Activated effector memory CD4-positive, alpha-beta T cell treated with anti-CD3 and anti-CD28 coated beads, Interleukin-2, amount 50 U/mL, for 16 hours (primary cell): ENCODE measurements at regions not wholly inside any gene's neighbourhood (a gene's known extent, or its start where the extent isn't known, plus 50 kb on each side); places are given as distances from the start of the nearest gene placed in this dataset.

Experiments used
- DNase-seq: peaks from one replicate; pipeline ENCODE4 v3.0.0-alpha.2; 2020

GRCh38 chr3:104546301-104546700, 820.4 kb upstream of the ALCAM start:
- no peak for DNase-seq

- no peak for DNase-seq
These were observed 819.7 kb upstream of the ALCAM start for GRCh38 chr3:104547031-104547430.

GRCh38 chr3:104548401-104548800, 818.3 kb upstream of the ALCAM start:
- no peak for DNase-seq

- no peak for DNase-seq
These were observed 817.5 kb upstream of the ALCAM start for GRCh38 chr3:104549099-104549714.

GRCh38 chr3:104553121-104553520, 813.6 kb upstream of the ALCAM start:
- no peak for DNase-seq

DNA sequence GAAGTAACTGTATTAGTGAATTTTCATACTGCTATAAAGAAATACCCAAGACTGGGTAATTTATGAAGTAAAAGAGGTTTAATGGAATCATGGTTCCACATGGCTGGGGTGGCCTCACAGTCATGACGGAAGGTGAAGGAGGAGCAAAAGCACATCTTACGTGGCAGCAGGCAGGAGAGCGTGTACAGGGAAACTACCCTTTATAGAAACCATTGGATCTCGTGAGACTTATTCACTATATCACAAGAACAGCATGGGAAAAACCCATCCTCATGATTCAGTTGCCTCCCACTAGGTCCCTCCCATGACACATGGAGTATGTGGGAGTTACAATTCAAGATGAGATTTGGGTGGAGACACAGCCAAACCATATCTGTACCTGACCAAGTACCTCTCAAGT, 812.3 kb upstream of the ALCAM start:
- no peak for DNase-seq

- DNase-seq: no peak
These were observed 811.0 kb upstream of the ALCAM start for GRCh38 chr3:104555728-104556127.

GRCh38 chr3:104556372-104557078, 810.2 kb upstream of the ALCAM start:
- no peak for DNase-seq

- DNase-seq: no peak
These were observed 805.4 kb upstream of the ALCAM start for GRCh38 chr3:104561324-104561723.

DNA sequence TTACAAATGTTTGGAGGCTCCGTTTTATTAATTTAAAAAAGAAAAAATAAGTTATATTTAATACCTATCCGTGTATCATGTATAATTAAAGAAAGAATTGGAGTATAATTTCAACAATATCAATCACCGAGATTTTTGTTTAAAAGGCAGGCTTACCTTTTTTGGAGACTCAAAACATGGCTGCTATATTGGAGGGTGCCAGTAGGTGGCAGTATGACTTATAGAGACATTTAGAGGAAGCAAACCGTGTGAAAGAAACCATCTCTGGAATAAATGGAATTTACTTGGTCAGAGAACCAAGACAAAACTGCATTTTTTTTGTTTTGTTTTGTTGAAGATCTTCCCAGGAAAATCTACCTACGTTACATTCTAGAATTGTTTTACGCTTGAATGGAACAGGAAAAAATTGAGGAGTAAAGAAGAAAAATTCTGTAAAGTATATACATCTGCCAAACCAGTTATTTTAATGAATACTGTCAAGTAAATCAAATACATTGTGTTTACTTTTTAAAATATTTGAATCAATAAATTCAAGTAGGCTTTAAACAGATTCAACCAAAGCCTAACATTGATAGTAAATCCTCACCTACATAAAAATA, 802.6 kb upstream of the ALCAM start:
- DNase-seq: peak; percentile 83

DNA sequence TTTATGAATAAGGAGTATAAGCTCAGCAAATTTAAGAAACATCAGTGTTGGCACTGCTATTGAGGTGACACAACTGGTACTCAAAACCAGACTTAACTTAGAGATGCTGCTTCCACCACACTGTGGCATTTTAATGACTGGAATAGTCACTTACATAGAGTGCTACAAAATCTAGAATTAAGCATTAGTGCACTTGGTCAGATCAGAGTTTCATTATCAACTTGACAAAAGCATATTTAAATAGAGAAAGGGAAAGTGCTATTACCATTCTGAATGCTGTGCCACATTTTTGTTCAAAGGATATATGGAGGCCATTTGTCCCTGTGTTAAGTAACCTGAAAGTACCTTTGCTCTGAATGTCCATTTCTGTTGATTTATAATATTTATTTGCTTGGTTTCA, 800.7 kb upstream of the ALCAM start:
- no peak for DNase-seq

DNA sequence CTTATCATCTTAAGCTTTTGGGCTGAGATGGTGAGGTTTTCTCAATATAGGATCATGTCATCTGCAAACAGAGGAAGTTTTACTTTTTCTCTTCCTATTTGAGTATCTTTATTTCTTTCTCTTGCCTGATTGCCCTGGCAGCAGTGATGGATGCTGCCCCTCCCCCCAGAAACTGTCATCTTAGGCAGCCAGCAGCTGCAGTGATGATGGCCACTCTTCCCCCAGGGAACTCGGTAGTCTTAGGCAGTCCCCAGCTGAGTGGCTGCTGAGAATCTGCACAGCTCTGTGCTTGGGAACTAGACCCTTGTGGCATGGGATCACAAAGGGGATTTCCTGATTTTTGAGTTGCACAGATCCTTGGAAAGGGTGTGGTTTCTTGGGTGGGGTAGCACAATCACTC, 791.1 kb upstream of the ALCAM start:
- no peak for DNase-seq

GRCh38 chr3:104578558-104578957, 788.2 kb upstream of the ALCAM start:
- no peak for DNase-seq

DNA sequence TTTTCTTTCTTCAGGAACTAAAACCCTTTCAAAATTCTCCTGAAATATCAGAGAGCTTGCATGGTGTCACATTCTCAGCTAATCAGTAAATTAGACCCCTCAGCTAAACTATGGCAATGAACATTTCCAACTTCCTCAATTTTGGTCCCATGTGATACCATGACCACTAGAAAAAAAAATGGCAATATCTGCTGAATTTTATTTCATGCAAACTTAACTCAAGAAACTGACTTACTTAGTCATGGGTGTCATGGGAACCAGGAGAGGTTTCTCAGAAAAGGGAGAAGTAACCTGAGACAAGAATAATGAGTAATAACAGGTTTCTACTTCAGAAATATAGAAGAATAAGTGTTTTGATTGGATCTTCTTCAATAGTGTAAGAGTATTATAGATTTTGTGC, 784.6 kb upstream of the ALCAM start:
- DNase-seq: no peak

GRCh38 chr3:104584682-104585081, 782.0 kb upstream of the ALCAM start:
- no peak for DNase-seq

- no peak for DNase-seq
These were observed 780.4 kb upstream of the ALCAM start for GRCh38 chr3:104586344-104586743.

- no peak for DNase-seq
These were observed 778.3 kb upstream of the ALCAM start for GRCh38 chr3:104588442-104588841.

- no peak for DNase-seq
These were observed 774.9 kb upstream of the ALCAM start for GRCh38 chr3:104591776-104592175.

- no peak for DNase-seq
These were observed 772.2 kb upstream of the ALCAM start for GRCh38 chr3:104594491-104594890.

- no peak for DNase-seq
These were observed 770.7 kb upstream of the ALCAM start for GRCh38 chr3:104596054-104596453.

DNA sequence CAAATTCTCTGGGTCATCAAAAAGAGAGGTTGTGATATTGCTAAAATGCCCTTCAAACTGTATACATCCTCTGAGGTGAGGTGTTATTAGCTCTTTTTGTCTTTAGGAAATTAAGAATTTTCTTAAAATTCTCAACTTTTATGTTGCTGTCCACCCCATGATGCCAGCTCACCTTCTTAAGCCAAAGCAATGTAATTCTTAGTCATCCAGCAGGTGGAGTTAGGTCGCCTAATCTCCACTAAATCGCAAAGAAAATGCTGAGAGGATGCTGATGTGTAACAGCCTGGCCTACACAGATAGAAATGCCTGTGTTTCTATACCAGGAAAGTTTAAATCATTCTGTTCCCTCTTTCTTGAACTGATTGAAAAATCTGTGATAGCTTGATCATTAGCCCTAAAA, 770.2 kb upstream of the ALCAM start:
- no peak for DNase-seq

DNA sequence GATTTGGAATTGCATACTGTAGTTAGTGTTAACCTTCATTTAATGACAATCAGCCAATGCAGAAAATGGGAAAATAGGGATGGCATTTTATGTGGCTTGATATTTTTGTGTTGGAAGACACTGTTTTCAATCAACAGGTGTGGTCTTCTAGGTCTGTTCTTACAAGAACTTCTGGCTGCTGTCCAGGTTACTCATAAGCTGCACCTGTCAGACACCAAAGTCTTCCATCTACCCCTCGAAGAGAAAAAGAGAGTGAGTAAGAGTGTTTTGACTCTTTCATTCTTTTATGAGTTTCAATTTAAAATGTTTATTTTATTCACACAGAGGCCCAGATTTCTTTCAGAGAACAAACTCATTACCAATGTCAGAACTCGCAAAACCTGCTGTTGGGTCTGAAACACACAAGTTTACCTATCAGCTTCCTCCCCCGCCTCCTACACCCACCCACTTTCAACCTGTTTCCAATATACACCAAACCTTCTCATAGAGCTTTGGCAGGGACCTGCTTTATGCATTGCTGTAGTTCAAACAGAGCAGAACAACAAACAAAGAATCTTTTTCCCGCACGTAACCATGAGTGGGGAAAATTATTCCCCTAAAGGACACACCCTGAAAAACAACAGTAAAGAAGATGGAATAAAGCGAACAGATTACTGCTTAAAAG, 767.7 kb upstream of the ALCAM start:
- DNase-seq: no peak

DNA sequence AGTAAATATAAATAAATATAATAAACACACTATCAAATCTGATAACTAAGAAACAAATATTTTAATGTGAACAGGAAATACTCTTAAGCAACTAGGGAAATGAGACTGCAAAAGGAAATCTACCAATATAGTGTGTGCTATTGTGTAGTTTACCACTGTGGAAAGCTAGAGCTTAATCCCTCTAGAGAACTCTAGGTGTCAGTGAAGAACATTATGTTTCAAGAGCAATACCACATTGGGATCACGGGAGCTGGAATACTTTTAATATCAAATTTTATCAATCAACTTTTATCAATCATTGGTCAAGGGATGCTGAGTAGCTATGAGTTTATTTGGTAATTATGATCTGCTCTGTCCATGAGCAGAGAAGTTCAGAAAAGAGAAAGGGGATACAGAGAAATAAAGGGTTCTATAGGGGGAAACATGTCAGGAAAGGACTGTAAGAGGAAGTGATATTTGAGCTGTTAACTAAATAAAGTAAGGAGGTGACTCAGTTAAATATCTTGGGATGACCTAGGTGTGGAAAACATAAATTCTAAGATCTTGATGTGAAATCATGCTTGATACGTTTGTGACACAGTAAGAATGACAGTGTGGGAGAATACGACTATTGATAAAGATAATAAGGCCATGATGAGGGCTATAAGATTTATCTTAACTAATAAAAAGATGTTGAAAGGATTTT, 762.2 kb upstream of the ALCAM start:
- no peak for DNase-seq
